Stomach (tissue), 4 donors: ENCODE measurements at regions not wholly inside any gene's neighbourhood (a gene's known extent, or its start where the extent isn't known, plus 50 kb on each side); places are given as distances from the start of the nearest gene placed in this dataset.

Experiments used
- CTCF ChIP-seq, 7 experiments: fragments of 450-650 bp in 4 of 7; fragments of 200-600 bp in 3 of 7; sonication (generic) in 3 of 7; IDR thresholded peaks; one replicate each; pipeline ENCODE4 v1.5.1; 2016 to 2019; ENCODE audit warnings: antibody characterized with exemption in 7 of 7, control low read depth in 2 of 7, mild to moderate bottlenecking in 1 of 7
- EP300 ChIP-seq: sonication (generic); formaldehyde crosslinking; IDR thresholded peaks from one replicate; pipeline ENCODE4 v1.6.1; 2017; ENCODE audit warnings: antibody characterized with exemption
- POLR2A ChIP-seq, 4 donors: fragments of 450-650 bp; IDR thresholded peaks; one replicate each; pipeline ENCODE4 v1.6.1; 2016; ENCODE audit warnings: antibody characterized with exemption in 4 of 4, control low read depth in 2 of 4, mild to moderate bottlenecking in 1 of 4, moderate library complexity in 1 of 4
- POLR2AphosphoS5 ChIP-seq, 3 donors: sonication (generic); formaldehyde crosslinking; IDR thresholded peaks; one replicate each; pipeline ENCODE4 v1.6.1; 2016; ENCODE audit warnings: antibody characterized with exemption in 3 of 3

- TF ChIP-seq EP300: no peak
- TF ChIP-seq POLR2A (IDR thresholded peaks at IDR 0.05): no peak
- TF ChIP-seq CTCF (IDR thresholded peaks at IDR 0.05): no peak
- TF ChIP-seq POLR2AphosphoS5 (IDR thresholded peaks at IDR 0.05): no peak
Observed at GRCh38 chr6:45772886-45773495, 242.7 kb downstream of the CLIC5 start.
